NCI-H1436 (cell line): ENCODE measurements at regions not wholly inside any gene's neighbourhood (a gene's known extent, or its start where the extent isn't known, plus 50 kb on each side); places are given as distances from the start of the nearest gene placed in this dataset.

Experiments used
- DNase-seq: peaks from one replicate; lab custom pipeline; 2025; lab: John Stamatoyannopoulos, UW

GRCh38 chr11:24056051-24056450 lies 440.8 kb upstream of the LUZP2 start:
- no peak for DNase-seq

- DNase-seq: no peak
Measured at GRCh38 chr11:24060125-24060524, 436.7 kb upstream of the LUZP2 start.

DNA sequence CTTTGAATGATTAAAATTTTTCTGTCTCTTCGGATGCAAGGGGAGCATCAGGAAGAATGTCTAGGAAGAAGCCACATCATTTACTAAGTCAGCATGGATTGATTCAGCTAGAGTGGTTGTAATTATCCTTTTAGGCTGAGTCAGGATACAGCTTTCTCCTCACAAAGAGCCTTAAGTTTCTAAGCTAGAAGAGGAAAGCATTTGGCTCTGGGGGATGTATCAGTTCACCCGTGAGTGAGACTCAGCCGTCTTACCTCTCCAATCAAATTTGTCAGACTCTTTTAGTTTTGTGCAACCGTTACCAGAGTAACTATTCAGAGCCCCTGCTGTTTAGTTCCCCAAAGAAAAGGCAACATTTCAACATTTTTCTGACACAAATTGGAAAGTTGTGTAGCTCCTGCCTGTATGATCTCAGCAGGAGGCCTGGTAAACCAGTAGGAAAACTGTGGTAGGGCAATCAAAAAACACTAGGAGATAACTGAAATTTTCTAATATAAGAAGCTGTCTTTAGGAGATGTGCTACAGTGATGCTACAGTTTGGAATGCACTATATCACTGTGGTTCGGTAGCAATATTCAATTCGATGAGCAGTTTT lies 432.4 kb upstream of the LUZP2 start:
- no peak for DNase-seq

- DNase-seq: no peak
Measured at GRCh38 chr11:24068197-24068596, 428.7 kb upstream of the LUZP2 start.

GRCh38 chr11:24070435-24070834 lies 426.4 kb upstream of the LUZP2 start:
- DNase-seq: no peak

GRCh38 chr11:24078018-24078417 lies 418.8 kb upstream of the LUZP2 start:
- DNase-seq: no peak

DNA sequence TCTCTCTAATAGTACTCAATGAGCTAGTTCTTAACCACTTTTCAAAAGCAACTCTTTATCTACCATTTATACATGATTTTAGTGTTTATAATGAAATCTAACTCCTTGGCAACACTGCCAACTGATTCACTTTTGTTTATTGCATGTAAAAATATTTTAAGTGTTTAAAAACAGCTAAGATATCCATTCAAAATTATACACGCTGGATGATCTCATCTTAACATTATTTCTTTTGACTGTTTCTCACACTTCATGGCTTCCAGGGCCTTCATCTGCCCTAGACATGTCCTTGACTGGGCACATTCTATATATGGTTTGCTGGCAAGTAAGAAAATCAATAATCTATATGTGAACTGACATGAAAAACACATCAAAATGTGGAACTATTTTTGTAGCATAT lies 414.6 kb upstream of the LUZP2 start:
- no peak for DNase-seq

GRCh38 chr11:24082860-24083259 lies 414.0 kb upstream of the LUZP2 start:
- no peak for DNase-seq

DNA sequence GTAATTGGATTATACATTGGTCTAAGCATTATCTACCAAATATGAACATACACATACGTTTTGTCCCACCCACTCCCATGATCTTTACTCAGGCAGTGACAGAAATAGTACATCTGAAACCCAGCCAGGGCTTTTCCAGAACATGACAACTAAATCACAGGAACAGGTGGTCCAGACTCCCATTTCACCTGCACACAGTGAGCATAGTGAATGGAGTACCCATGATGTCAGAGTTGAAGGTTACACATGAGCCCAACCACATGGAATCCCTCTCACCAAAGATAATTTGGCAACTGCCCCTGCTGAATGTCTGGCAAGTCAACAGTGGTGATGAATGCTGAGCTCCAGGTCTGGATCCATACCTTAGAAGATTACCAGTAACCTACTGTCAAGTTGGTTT lies 411.9 kb upstream of the LUZP2 start:
- DNase-seq: no peak

DNA sequence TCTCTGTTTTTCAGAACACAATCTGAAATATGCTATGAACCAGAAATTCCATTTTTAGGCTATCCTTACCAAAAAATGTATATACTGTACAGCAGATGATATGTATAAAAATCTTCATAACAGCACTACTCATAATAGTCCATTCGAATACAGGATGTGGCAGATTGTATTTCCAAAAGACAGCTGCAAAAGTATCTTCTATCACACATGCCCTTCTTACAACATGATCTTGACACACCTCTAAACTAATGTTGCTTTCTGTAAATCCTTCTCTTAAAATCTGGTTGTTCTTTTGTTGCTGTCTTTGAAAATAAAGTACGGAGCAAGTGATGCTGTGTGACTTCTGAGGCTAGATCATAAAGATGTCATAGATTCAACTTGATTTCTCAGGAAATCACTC lies 409.9 kb upstream of the LUZP2 start:
- DNase-seq: no peak

GRCh38 chr11:24091594-24091993 lies 405.3 kb upstream of the LUZP2 start:
- no peak for DNase-seq

GRCh38 chr11:24093375-24093774 lies 403.5 kb upstream of the LUZP2 start:
- no peak for DNase-seq

DNA sequence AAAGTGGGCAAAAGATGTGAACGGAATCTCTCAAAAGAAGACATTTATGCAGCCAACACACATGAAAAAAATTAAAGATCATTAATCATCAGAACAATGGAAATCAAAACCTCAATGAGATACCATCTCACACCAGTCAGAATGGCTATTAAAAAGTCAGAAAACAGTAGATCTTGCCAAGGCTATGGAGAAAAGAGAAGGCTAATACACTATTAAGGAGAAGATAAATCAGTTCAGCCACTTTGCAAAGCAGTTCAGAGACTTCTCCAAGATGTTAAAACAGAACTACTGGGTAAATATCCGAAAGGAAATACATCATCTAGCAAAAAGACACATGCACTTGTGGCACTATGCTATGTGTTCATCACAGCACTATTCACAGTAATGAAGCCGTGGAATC lies 388.2 kb upstream of the LUZP2 start:
- DNase-seq: no peak

GRCh38 chr11:24122291-24122690 lies 374.6 kb upstream of the LUZP2 start:
- DNase-seq: no peak

DNA sequence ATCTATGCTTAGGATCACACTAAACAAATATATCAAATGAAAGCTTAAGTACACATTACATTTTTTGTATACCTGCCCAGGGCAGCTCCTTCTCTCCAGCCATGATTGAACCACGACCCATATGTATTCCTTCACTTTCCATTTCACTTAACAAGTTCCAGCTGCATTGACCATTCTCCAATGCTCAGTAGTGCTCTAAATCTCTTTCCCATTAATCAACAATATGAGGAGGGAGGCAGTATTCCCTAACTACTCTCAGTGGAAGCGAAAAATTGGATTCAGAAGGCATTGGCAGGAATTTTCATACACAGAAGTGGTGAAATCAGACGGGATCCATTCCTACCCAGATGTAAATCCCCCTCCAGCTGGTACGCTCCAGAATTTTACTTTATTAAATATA lies 372.0 kb upstream of the LUZP2 start:
- no peak for DNase-seq

GRCh38 chr11:24131698-24132097 lies 365.2 kb upstream of the LUZP2 start:
- DNase-seq: no peak

DNA sequence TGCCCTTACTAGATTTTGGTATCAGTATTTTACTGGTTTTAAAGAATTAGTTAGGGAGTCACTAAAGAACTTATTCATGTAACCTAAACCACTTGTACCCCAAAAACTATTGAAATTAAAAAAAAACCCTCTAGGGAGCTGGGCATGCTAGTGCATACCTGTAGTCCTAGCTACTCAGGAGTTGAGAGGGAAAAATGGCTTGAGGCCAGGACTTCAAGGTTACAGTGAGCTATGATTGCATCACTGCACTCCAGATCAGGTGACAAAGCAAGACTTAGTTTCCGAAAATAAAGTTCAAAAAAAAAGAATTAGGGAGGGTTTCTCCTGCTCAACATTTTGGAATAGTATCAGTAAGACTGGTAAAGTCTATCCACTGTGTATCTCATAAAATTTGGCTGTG lies 364.4 kb upstream of the LUZP2 start:
- no peak for DNase-seq

- no peak for DNase-seq
Measured at GRCh38 chr11:24134879-24135589, 361.8 kb upstream of the LUZP2 start.

DNA sequence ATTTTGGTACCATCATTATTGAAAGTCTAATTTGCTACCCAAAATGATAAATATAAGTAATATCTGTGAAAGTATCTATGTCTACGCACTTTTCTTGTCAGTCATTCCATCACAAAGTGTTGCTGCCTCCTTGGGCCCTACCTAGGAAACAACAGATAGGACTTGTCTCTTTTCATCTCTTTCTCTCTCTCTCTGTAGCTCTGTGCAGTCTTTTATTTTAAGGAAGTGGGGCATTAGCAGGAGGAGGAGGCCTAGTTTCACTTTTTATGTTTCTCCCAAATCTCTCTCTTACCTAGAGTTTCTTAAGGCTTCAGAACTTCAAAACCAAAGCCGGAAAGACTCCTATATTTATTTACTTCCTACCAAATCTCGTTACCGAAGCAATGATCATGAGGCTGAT lies 354.8 kb upstream of the LUZP2 start:
- DNase-seq: no peak

DNA sequence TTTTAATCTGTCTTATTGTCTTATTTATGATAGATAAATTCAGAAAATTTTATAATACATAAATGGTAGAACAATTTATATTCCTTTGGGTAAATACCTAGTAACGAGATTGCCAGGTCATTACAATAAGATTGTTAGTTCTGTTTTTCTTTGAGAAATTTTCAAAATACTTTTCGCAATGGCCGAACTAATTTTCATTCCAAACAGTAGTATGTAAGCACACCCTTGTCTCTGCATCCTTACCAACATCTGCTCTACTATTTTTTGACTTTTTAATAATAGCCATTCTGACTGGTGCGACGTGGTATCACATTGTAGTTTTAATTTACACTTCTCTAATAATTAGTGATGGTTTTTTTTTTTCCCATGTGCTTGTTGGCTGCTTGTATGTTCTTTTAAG lies 351.4 kb upstream of the LUZP2 start:
- DNase-seq: no peak

GRCh38 chr11:24153337-24153736 lies 343.5 kb upstream of the LUZP2 start:
- no peak for DNase-seq

DNA sequence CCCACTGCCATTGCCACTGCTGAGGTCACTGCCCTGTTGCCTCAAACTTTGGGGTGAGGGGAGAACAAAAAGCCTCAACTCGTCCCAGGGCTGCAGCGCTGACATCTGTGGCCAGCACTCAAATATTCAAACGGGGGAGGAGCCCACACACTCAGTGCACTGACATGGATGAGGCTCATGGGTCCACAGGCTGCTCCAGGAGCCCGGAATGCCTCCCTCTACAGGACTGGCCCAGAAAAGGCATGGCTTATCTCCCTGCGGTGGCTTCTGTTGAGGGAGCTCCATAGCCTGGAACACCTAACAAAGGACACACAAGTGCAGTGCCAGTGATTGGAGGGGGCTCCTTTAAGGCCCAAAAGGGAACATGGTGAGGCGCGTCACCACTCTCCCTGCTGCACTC lies 341.1 kb upstream of the LUZP2 start:
- no peak for DNase-seq

- DNase-seq: no peak
Measured at GRCh38 chr11:24157316-24157715, 339.5 kb upstream of the LUZP2 start.

DNA sequence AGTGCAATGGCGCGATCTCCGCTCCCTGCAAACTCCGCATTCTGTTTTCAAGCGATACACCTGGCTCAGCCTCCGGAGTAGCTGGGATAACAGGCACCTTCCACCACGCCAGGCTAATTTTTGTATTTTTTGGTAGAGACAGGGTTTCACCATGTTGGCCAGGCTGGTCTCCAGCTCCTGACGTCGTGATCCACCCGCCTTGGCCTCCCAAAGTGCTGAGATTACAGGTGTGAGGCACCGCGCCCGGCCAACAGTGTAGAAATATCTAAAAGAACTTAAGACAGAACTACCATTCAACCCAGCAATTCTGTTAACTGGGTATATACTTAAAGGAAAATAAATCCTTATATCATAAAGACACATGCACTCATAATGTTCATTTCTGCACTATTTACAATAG lies 335.3 kb upstream of the LUZP2 start:
- DNase-seq: no peak
